ENCODE measurements at regions not wholly inside any gene's neighbourhood (a gene's known extent, or its start where the extent isn't known, plus 50 kb on each side); places are given as distances from the start of the nearest gene placed in this dataset.
"Not testable (repeated sequence)": the region's sequence is repeated elsewhere in the genome, so short reads cannot be mapped to it uniquely, and the experiment has no call there.

DNA sequence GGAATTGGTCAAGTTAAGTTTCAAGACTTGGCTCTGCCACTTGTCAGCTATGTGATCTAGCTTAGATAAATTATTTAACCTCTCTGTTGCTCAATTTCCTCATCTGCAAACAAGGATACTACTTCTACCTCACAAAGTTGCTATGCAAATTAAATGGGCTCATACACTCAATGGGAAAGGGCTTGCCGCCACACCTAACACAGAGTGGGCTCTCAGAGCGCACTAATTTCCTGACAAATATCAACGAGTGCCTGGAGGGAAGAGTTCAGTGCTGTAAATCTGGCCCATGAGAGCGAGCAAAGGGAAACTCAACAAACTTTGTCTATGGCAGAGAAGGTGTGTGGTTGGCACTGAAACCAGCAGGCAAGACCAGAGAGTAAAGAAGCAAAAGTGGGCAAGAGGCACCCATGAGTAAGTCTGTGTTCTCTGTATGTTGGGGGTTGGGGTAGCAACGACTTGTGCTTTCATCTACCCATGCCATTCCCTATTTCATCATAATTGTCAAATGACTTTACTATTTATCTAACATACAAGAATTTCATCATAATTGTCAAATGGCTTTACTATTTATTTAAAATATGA is 60.7 kb upstream of the PHF21A start:
- DNase-seq = no peak

DNA sequence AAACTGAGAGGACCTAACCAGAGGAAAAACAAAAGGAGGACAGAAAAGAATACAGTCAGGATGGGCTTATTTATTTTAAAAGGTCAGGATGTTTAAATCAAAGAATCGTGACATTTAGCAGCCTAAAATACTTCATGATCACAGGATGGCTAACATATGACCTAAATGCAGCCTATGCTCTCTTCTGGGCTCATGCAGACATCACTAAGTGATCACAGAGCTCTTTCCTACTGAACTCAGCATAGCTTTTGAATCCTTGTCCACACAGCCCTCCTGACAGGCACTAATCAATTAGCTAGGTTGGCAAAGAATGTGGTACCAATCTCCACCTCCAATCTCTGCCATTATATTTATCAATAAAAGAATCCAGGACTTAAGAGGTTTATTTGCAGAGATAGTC is 60.1 kb upstream of the PHF21A start:
- no peak for DNase-seq

DNA sequence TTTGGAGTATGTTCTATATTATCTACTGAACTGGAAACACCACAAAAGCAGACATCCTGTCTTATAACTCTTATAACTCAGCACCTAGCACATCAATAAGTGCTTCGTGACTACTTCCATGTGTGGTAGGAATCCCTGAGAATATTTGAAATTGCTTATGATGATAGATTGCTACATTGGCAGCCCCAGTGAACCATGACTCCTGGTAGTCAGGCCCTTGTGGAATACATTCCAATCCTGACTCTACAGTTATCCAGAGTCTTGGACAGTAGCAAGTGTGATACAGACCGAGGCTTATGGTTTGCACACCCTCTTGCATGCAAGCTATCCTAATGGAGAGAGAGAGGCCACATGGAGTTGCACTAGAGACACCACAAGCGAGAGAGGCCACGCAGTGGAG is 59.5 kb upstream of the PHF21A start:
- no peak for DNase-seq

DNA sequence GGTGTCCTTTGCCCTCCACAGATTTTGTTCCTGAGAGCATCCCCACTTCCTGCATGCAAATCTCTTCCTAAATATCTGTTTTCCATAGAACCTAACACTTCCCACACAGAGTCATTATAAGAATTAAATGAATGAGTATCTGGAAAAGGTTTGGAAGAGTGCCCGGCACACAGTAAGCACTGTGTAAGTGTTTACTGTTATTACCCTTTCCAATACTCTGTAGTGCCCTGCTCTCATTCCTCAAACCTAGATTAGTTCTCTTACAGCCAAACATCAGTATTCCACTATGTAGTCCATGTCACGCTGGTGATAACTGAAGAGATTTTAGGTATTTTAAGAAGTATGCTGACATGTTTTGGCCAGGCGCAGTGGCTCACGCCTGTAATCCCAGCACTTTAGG is 57.3 kb upstream of the PHF21A start:
- DNase-seq = no peak

DNA sequence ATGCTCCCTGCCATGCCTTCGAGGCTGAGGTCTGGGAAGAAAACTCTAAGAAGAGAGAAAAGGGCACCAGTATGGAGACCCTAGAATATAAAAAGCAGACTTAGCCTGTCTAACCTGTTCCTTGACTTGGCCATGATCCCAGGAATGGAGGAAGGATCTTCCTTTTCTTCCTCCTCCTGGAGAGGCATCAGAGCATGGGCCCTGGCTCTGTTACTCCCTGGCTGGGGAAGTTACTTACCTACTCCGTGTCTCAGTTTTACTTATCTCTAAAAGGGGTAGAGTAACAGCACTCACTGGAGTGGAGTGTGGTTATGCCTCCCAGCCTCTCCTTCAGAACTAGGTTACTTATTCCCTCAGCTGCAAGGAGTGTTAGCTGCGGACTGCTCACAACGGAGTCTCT is 55.2 kb upstream of the PHF21A start:
- no peak for DNase-seq

- DNase-seq = no peak
Observed at GRCh38 chr11:46175401-46176002, 54.2 kb upstream of the PHF21A start.

DNA sequence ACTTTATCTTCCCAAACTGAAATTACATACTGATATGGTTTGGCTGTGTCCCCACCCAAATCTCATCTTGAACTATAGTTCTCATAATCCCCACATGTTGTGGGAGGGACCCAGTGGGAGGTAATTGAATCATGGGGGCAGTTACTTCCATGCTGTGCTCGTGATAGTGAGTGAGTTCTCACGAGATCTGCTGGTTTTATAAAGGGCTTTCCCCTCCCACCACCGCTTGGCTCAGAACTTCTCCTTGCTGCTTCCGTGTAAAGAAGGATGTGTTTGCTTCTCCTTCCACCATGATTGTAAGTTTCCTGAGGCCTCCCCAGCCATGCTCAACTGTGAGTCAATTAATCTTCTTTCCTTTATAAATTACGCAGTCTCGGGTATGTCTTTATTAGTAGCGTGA is 50.4 kb upstream of the PHF21A start:
- not testable (repeated sequence) for DNase-seq
